Endodermal cell (in vitro differentiated cells): ENCODE measurements at regions not wholly inside any gene's neighbourhood (a gene's known extent, or its start where the extent isn't known, plus 50 kb on each side); places are given as distances from the start of the nearest gene placed in this dataset.

Experiments
- DNase-seq: peaks from one replicate; pipeline ENCODE4 v3.0.0-alpha.2; 2017
- H3K27ac ChIP-seq: 2 replicates; pipeline ENCODE4 v1.5.1; 2013; ENCODE audit warnings: mild to moderate bottlenecking, low read depth, low read length, moderate library complexity
- H3K27me3 ChIP-seq: 2 replicates; pipeline ENCODE4 v1.6.1; 2013; ENCODE audit warnings: mild to moderate bottlenecking, low read length, moderate library complexity; ENCODE audit not compliant: insufficient read depth, control insufficient read depth, poor library complexity, severe bottlenecking
- H3K36me3 ChIP-seq: 2 replicates; pipeline ENCODE4 v1.7.0; 2013; ENCODE audit warnings: mild to moderate bottlenecking, low read length, moderate library complexity; ENCODE audit not compliant: control insufficient read depth, insufficient read depth
- H3K4me1 ChIP-seq: one replicate; pipeline ENCODE4 v1.7.0; 2013; ENCODE audit warnings: low read length; ENCODE audit not compliant: control insufficient read depth, insufficient read depth
- H3K4me3 ChIP-seq: 2 replicates; pipeline ENCODE4 v1.5.1; 2013; ENCODE audit warnings: mild to moderate bottlenecking, low read length, moderate library complexity
- H3K9ac ChIP-seq: 2 replicates; pipeline ENCODE4 v1.6.1; 2013; ENCODE audit warnings: mild to moderate bottlenecking, low read length, moderate library complexity; ENCODE audit not compliant: poor library complexity, severe bottlenecking; ENCODE audit errors: extremely low read depth
- H3K9me3 ChIP-seq: 2 replicates; pipeline ENCODE4 v1.6.1; 2013; ENCODE audit warnings: mild to moderate bottlenecking, low read length, moderate library complexity; ENCODE audit not compliant: control insufficient read depth
- H3K27ac Mint-ChIP-seq: 2 replicates; pipeline ENCODE4 v1.8.0; 2020; ENCODE audit warnings: mixed read lengths
- H3K27me3 Mint-ChIP-seq: 2 replicates; pipeline ENCODE4 v1.8.0; 2021; ENCODE audit warnings: mild to moderate bottlenecking, mixed read lengths; ENCODE audit not compliant: insufficient read depth
- H3K36me3 Mint-ChIP-seq: 2 replicates; pipeline ENCODE4 v1.8.0; 2020; ENCODE audit warnings: low read depth, mixed read lengths
- H3K4me1 Mint-ChIP-seq: 2 replicates; pipeline ENCODE4 v1.8.0; 2020; ENCODE audit warnings: mixed read lengths
- H3K4me3 Mint-ChIP-seq: 2 replicates; pipeline ENCODE4 v1.8.0; 2020; ENCODE audit warnings: mild to moderate bottlenecking, moderate library complexity, mixed read lengths
- H3K9me3 Mint-ChIP-seq: 2 replicates; pipeline ENCODE4 v1.8.0; 2020; ENCODE audit warnings: mild to moderate bottlenecking, mixed read lengths
- CTCF ChIP-seq: fragments of 200-600 bp; sonication (generic); conservative IDR thresholded peaks from 2 replicates; pipeline ENCODE4 v1.5.0; 2021; ENCODE audit warnings: antibody characterized with exemption, mild to moderate bottlenecking
- WGBS, 2 experiments: methylation state at CpG; one replicate each; pipeline versions ENCODE4 v1.1.5 to v1.1.7; 2013; ENCODE audit warnings: missing lambda C conversion rate in 2 of 2, mixed read lengths in 1 of 2; ENCODE audit not compliant: insufficient coverage in 1 of 2, insufficient read length in 1 of 2; 5-methylcytosine and 5-hydroxymethylcytosine counted together

GRCh38 chr3:177810162-177810623 lies 612.9 kb upstream of the TBL1XR1 start:
- WGBS, 2 experiments, result 80 to 98% methylated on average over 1 to 3 of the region's 3 CpGs
- Mint-ChIP-seq H3K9me3 (peaks cover 18% of the 10 kb centered on the region), H3K27me3 (no peaks in the 10 kb centered on the region), H3K27ac (no peak overlapping the region), H3K4me3 (no peak overlapping the region), H3K4me1 (peaks cover 26% of the 10 kb centered on the region), H3K36me3 (peaks cover 9% of the 10 kb centered on the region)
- no peak overlapping the region for H3K27ac ChIP-seq
- no peak for TF ChIP-seq CTCF
- H3K9ac ChIP-seq, result no peak overlapping the region
- no peak for DNase-seq
- H3K36me3 ChIP-seq, result no peaks in the 10 kb centered on the region
- no peak overlapping the region for H3K4me3 ChIP-seq
- no peaks in the 10 kb centered on the region for H3K27me3 ChIP-seq
- peaks cover 16% of the 10 kb centered on the region for H3K9me3 ChIP-seq
- peaks cover 7% of the 10 kb centered on the region for H3K4me1 ChIP-seq

GRCh38 chr3:177811112-177811511 lies 613.8 kb upstream of the TBL1XR1 start:
- Mint-ChIP-seq H3K27ac (no peak overlapping the region), H3K36me3 (peaks cover 9% of the 10 kb centered on the region), H3K4me3 (no peak overlapping the region), H3K4me1 (peaks cover 19% of the 10 kb centered on the region), H3K27me3 (no peaks in the 10 kb centered on the region), H3K9me3 (peaks cover 18% of the 10 kb centered on the region)
- Histone ChIP-seq H3K9ac (no peak overlapping the region), H3K4me1 (peaks cover 7% of the 10 kb centered on the region), H3K36me3 (no peaks in the 10 kb centered on the region), H3K9me3 (peaks cover 16% of the 10 kb centered on the region), H3K27ac (no peak overlapping the region), H3K4me3 (no peak overlapping the region), H3K27me3 (no peaks in the 10 kb centered on the region)
- no peak for TF ChIP-seq CTCF
- WGBS, 2 experiments, result 89% methylated on average over 1 of the region's 3 CpGs; no CpG with 5 or more reads in 1 of the 2 experiments
- no peak for DNase-seq

- Mint-ChIP-seq H3K27ac (no peak overlapping the region), H3K9me3 (peaks cover 18% of the 10 kb centered on the region), H3K4me3 (no peak overlapping the region), H3K36me3 (peaks cover 9% of the 10 kb centered on the region), H3K4me1 (peaks cover 15% of the 10 kb centered on the region), H3K27me3 (no peaks in the 10 kb centered on the region)
- no peak overlapping the region for H3K27ac ChIP-seq
- H3K9ac ChIP-seq, result no peak overlapping the region
- peaks cover 16% of the 10 kb centered on the region for H3K9me3 ChIP-seq
- H3K4me3 ChIP-seq, result no peak overlapping the region
- no peaks in the 10 kb centered on the region for H3K36me3 ChIP-seq
- 90% methylated on average over 1 of the region's 1 CpG; no CpG with 5 or more reads in 1 of the 2 experiments for WGBS, 2 experiments
- peaks cover 4% of the 10 kb centered on the region for H3K4me1 ChIP-seq
- H3K27me3 ChIP-seq, result no peaks in the 10 kb centered on the region
- TF ChIP-seq CTCF, result no peak
- DNase-seq, result no peak
Observed at GRCh38 chr3:177811835-177812234, 614.6 kb upstream of the TBL1XR1 start.
